ENCODE measurements at regions not wholly inside any gene's neighbourhood (a gene's known extent, or its start where the extent isn't known, plus 50 kb on each side); places are given as distances from the start of the nearest gene placed in this dataset.

- intact Hi-C loops (cut with DNase I) = no loop called here
- Histone ChIP-seq H3K9me3 (no peaks in the 10 kb centered on the region), H3K27ac (no peak overlapping the region), H3K4me3 (no peak overlapping the region), H3K36me3 (no peaks in the 10 kb centered on the region), H3K4me1 (peaks cover 0 to 5% (median 0%) of the 10 kb centered on the region in 12 donors), H3K27me3 (peaks cover 0 to 7% (median 0%) of the 10 kb centered on the region in 9 donors)
- WGBS, 4 donors = 88 to 90% (median 90%) methylated on average over 28 to 33 of the region's 33 CpGs
- no peak for TF ChIP-seq CTCF (IDR thresholded peaks at IDR 0.05)
- no peak for TF ChIP-seq POLR2A (IDR thresholded peaks at IDR 0.05)
- ATAC-seq (no peak), DNase-seq (peak in 2 of 5 donors; percentile 5 to 51)
Measured at GRCh38 chr6:170083236-170084051, 207.4 kb downstream of the DLL1 start.

GRCh38 chr6:170082531-170083187 lies 208.2 kb downstream of the DLL1 start:
- TF ChIP-seq CTCF (IDR thresholded peaks at IDR 0.05) (no peak), POLR2A (IDR thresholded peaks at IDR 0.05) (no peak)

GRCh38 chr6:170082067-170082466 lies 208.8 kb downstream of the DLL1 start:
- peak in 1 of 5 donors; percentile 34 for DNase-seq
- Histone ChIP-seq H3K36me3 (no peaks in the 10 kb centered on the region), H3K4me1 (no peaks in the 10 kb centered on the region), H3K27me3 (peaks cover 0 to 7% (median 0%) of the 10 kb centered on the region in 9 donors), H3K9me3 (no peaks in the 10 kb centered on the region), H3K27ac (no peak overlapping the region), H3K4me3 (no peak overlapping the region)
- no peak for ATAC-seq
- 87 to 95% (median 93%) methylated on average over 13 of the region's 13 CpGs for WGBS, 4 donors
- intact Hi-C loops (cut with DNase I) = no loop called here
- no peak for TF ChIP-seq CTCF (IDR thresholded peaks at IDR 0.05)
- TF ChIP-seq POLR2A (IDR thresholded peaks at IDR 0.05) = no peak

More at GRCh38 chr6:170082531-170083187, 208.2 kb downstream of the DLL1 start:
- intact Hi-C loops (cut with DNase I) = no loop called here
- Histone ChIP-seq H3K9me3 (no peaks in the 10 kb centered on the region), H3K4me3 (no peak overlapping the region), H3K27me3 (peaks cover 0 to 7% (median 0%) of the 10 kb centered on the region in 9 donors), H3K27ac (no peak overlapping the region), H3K4me1 (no peaks in the 10 kb centered on the region), H3K36me3 (no peaks in the 10 kb centered on the region)
- no peak for ATAC-seq
- 81 to 88% (median 86%) methylated on average over 12 of the region's 12 CpGs for WGBS, 4 donors
- peak in 2 of 5 donors; percentile 11 to 16 for DNase-seq

GRCh38 chr6:170081556-170081955 lies 209.3 kb downstream of the DLL1 start:
- no peak for ATAC-seq
- 72 to 78% (median 74%) methylated on average over 13 of the region's 13 CpGs for WGBS, 4 donors

More at GRCh38 chr6:170081556-170081955, 209.3 kb downstream of the DLL1 start:
- no peaks in the 10 kb centered on the region for H3K9me3 ChIP-seq
- no peak overlapping the region for H3K4me3 ChIP-seq
- no peak for TF ChIP-seq POLR2A (IDR thresholded peaks at IDR 0.05)
- TF ChIP-seq CTCF (IDR thresholded peaks at IDR 0.05) = no peak
- intact Hi-C loops (cut with DNase I) = no loop called here
- no peaks in the 10 kb centered on the region for H3K36me3 ChIP-seq
- peak in 2 of 5 donors; percentile 12 to 39 for DNase-seq
- H3K4me1 ChIP-seq = no peaks in the 10 kb centered on the region
- peaks cover 0 to 7% (median 0%) of the 10 kb centered on the region in 9 donors for H3K27me3 ChIP-seq
- no peak overlapping the region for H3K27ac ChIP-seq
